Colonic mucosa (tissue), 4 donors: ENCODE measurements at regions not wholly inside any gene's neighbourhood (a gene's known extent, or its start where the extent isn't known, plus 50 kb on each side); places are given as distances from the start of the nearest gene placed in this dataset.

Source experiments
- DNase-seq: peaks from one replicate; pipeline ENCODE4 v3.0.0-alpha.2; 2020
- H3K27ac ChIP-seq: fragments of 200-600 bp; one replicate; pipeline ENCODE4 v1.8.0; 2021
- H3K27me3 ChIP-seq: fragments of 200-600 bp; one replicate; pipeline ENCODE4 v1.8.0; 2021
- H3K36me3 ChIP-seq: fragments of 200-600 bp; one replicate; pipeline ENCODE4 v1.8.0; 2021
- H3K4me1 ChIP-seq: fragments of 200-600 bp; one replicate; pipeline ENCODE4 v1.8.0; 2021; ENCODE audit warnings: mild to moderate bottlenecking
- H3K4me3 ChIP-seq: fragments of 200-600 bp; one replicate; pipeline ENCODE4 v1.8.0; 2021
- H3K9ac ChIP-seq, 2 donors: one replicate each; pipeline ENCODE4 v1.7.0; 2013; ENCODE audit warnings: control low read depth in 2 of 2, low read depth in 2 of 2, low read length in 2 of 2
- H3K9me3 ChIP-seq: fragments of 200-600 bp; one replicate; pipeline ENCODE4 v1.8.0; 2021
- intact Hi-C: fragments of 100-400 bp; cut with DNase I; formaldehyde crosslinking; loops from one replicate; pipeline ENCODE4 v1.14.1; 2022
- TF ChIP-seq, protein P1 (sequence below): fragments of 200-600 bp; IDR thresholded peaks from one replicate; pipeline ENCODE4 v1.8.0; 2022; ENCODE audit warnings: antibody characterized with exemption, mild to moderate bottlenecking
- donor health status: healthy.
- donor health status: DM: no; HTN: no; CAD: no.
- donor health status: DM: no; HTN: no; CAD: no.

- H3K9ac ChIP-seq, result no peak overlapping the region
- H3K27me3 ChIP-seq, result no peaks in the 10 kb centered on the region
- TF ChIP-seq, protein P1, sequence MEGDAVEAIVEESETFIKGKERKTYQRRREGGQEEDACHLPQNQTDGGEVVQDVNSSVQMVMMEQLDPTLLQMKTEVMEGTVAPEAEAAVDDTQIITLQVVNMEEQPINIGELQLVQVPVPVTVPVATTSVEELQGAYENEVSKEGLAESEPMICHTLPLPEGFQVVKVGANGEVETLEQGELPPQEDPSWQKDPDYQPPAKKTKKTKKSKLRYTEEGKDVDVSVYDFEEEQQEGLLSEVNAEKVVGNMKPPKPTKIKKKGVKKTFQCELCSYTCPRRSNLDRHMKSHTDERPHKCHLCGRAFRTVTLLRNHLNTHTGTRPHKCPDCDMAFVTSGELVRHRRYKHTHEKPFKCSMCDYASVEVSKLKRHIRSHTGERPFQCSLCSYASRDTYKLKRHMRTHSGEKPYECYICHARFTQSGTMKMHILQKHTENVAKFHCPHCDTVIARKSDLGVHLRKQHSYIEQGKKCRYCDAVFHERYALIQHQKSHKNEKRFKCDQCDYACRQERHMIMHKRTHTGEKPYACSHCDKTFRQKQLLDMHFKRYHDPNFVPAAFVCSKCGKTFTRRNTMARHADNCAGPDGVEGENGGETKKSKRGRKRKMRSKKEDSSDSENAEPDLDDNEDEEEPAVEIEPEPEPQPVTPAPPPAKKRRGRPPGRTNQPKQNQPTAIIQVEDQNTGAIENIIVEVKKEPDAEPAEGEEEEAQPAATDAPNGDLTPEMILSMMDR, result no peak
- intact Hi-C loops, result no loop called here
- no peak for DNase-seq
- H3K27ac ChIP-seq, result no peak overlapping the region
- no peak overlapping the region for H3K4me3 ChIP-seq
- no peaks in the 10 kb centered on the region for H3K9me3 ChIP-seq
- no peaks in the 10 kb centered on the region for H3K4me1 ChIP-seq
- H3K36me3 ChIP-seq, result no peaks in the 10 kb centered on the region
These were observed 134.6 kb upstream of the PROK2 start for GRCh38 chr3:71919572-71919971.

- TF ChIP-seq, protein P1, result no peak
- Histone ChIP-seq H3K36me3 (no peaks in the 10 kb centered on the region), H3K27me3 (no peaks in the 10 kb centered on the region), H3K4me1 (no peaks in the 10 kb centered on the region), H3K9ac (no peak overlapping the region), H3K9me3 (no peaks in the 10 kb centered on the region), H3K4me3 (no peak overlapping the region), H3K27ac (no peak overlapping the region)
- intact Hi-C loops, result no loop called here
- no peak for DNase-seq
These were observed 132.6 kb upstream of the PROK2 start for GRCh38 chr3:71917545-71917944.

DNA sequence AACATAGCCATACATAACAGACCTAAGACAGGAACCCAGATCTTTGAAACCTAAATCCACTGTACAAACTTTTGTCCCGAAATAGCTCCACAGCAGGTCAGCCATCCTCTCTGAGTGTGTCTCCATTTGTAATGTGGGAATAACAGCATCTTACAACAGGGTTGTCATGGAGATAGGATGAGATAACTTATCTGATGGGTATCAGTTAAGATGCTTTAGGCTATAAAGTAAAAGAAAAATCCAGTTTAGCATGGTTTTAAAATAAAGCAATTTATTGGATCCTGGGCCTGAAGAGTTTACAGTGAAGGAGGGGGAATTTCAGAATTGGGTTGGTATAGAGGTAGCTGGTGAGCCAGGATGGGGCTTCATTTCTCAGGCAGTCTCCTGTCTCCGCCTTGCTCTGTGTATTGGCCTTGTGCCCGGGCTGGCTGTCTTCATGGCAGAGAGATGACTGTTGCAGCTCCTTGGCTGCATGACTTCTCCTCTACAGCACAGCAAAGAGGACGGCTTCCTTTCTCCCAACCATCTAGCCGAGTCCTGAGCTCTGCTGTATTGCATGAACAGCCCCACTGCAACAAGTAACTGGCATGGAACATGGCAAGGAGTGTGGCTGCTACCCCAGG, 131.9 kb upstream of the PROK2 start:
- Histone ChIP-seq H3K9me3 (no peaks in the 10 kb centered on the region), H3K4me3 (no peak overlapping the region), H3K27ac (no peak overlapping the region), H3K27me3 (no peaks in the 10 kb centered on the region), H3K36me3 (no peaks in the 10 kb centered on the region), H3K9ac (no peak overlapping the region), H3K4me1 (no peaks in the 10 kb centered on the region)
- TF ChIP-seq, protein P1, result no peak
- intact Hi-C loops, result no loop called here
- peak; percentile 32 for DNase-seq

- no peak for DNase-seq
- H3K9me3 ChIP-seq, result no peaks in the 10 kb centered on the region
- H3K27ac ChIP-seq, result no peak overlapping the region
- no peaks in the 10 kb centered on the region for H3K36me3 ChIP-seq
- intact Hi-C loops, result no loop called here
- TF ChIP-seq, protein P1, result no peak
- H3K9ac ChIP-seq, result no peak overlapping the region
- H3K4me1 ChIP-seq, result no peaks in the 10 kb centered on the region
- H3K27me3 ChIP-seq, result no peaks in the 10 kb centered on the region
- H3K4me3 ChIP-seq, result no peak overlapping the region
These were observed 128.0 kb upstream of the PROK2 start for GRCh38 chr3:71912839-71913495.

DNA sequence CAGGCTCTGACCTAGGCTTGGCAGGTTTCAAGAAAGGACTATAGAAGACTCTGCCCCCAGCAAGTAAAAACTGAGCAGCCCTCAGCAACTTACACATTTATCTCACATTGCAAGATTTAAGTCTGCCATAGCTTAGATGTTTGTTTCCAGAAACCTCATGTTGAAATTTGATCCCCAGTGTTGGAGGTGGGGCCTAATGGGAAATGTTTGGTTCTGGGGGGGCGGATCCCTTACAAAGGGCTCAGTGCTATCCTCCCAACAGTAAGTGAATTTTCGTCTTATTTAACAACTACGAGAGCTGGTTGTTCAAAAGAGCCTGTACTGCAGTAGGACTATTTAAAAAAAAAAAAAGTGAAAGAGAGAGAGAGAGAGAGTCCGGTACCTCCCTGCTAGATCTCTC, 125.2 kb upstream of the PROK2 start:
- no peaks in the 10 kb centered on the region for H3K9me3 ChIP-seq
- no peak overlapping the region for H3K4me3 ChIP-seq
- no peak for DNase-seq
- intact Hi-C loops, result no loop called here
- no peaks in the 10 kb centered on the region for H3K36me3 ChIP-seq
- no peaks in the 10 kb centered on the region for H3K4me1 ChIP-seq
- TF ChIP-seq, protein P1, result no peak
- H3K9ac ChIP-seq, result no peak overlapping the region
- no peaks in the 10 kb centered on the region for H3K27me3 ChIP-seq
- no peak overlapping the region for H3K27ac ChIP-seq
